NB4 (cell line): ENCODE measurements at regions not wholly inside any gene's neighbourhood (a gene's known extent, or its start where the extent isn't known, plus 50 kb on each side); places are given as distances from the start of the nearest gene placed in this dataset.

Experiments
- MAX ChIP-seq: IDR thresholded peaks from 2 replicates; pipeline ENCODE4 v1.6.1; 2011; ENCODE audit warnings: low read depth, low read length
- POLR2A ChIP-seq: IDR thresholded peaks from 2 replicates; pipeline ENCODE4 v1.6.1; 2011; ENCODE audit warnings: mild to moderate bottlenecking; ENCODE audit not compliant: insufficient read length; ENCODE audit errors: extremely low read depth

DNA sequence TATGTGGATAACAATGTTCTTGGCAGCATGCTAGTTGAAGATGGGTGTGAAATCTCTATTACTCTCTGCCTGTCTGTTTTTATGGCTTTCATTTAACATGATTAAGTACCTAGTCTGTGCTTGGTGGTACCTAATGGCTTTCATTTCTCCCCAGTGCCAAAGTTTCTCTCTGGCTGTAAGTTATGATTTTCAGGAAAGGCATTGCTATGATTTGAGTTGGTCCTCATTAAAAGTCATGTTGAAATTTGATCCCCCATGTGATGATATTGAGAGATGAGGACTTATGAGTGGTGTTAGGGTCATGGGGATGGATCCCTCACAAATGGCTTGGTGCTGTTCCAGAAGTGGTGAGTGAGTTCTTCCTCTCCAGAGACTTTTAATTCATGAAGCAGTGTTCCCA is 162.4 kb upstream of the IL15 start:
- TF ChIP-seq MAX (no peak), POLR2A (no peak)
